DND-41 (cell line): ENCODE measurements at regions not wholly inside any gene's neighbourhood (a gene's known extent, or its start where the extent isn't known, plus 50 kb on each side); places are given as distances from the start of the nearest gene placed in this dataset.

Experiments used
- ATAC-seq: fragments of 200-7000 bp; cut with Tn5 transposase; 3 replicates; pipeline ENCODE4 v1.9.1; 2021; ENCODE audit warnings: low read depth; ENCODE audit not compliant: insufficient read depth
- DNase-seq: peaks from one replicate; pipeline ENCODE4 v3.0.0-alpha.2; 2020
- H2AFZ ChIP-seq: 2 replicates; pipeline ENCODE4 v1.6.0; 2012; ENCODE audit warnings: low read depth, low read length
- H3K27ac ChIP-seq: 2 replicates; pipeline ENCODE4 v1.5.1; 2012; ENCODE audit warnings: low read length, inconsistent platforms
- H3K27me3 ChIP-seq: fragments of 200-600 bp; sonication (generic); 2 replicates; pipeline ENCODE4 v1.6.0; 2012; ENCODE audit warnings: low read length, mild to moderate bottlenecking, inconsistent platforms; ENCODE audit not compliant: insufficient read depth, poor library complexity
- H3K36me3 ChIP-seq: 2 replicates; pipeline ENCODE4 v1.5.1; 2012; ENCODE audit warnings: low read length, inconsistent platforms; ENCODE audit not compliant: insufficient read depth
- H3K4me1 ChIP-seq: 2 replicates; pipeline ENCODE4 v1.5.1; 2012; ENCODE audit warnings: mild to moderate bottlenecking, low read length; ENCODE audit not compliant: insufficient read depth
- H3K4me2 ChIP-seq: 2 replicates; pipeline ENCODE4 v1.6.0; 2012; ENCODE audit warnings: mild to moderate bottlenecking, moderate library complexity, low read length, inconsistent platforms; ENCODE audit not compliant: insufficient read depth
- H3K4me3 ChIP-seq, 2 experiments: fragments of 200-600 bp in 1 of 2; shearing (Covaris generic) in 1 of 2; 2 replicates each; pipeline ENCODE4 v1.5.1; 2012 to 2016; ENCODE audit warnings: inconsistent platforms in 2 of 2, low read length in 2 of 2, mild to moderate bottlenecking in 2 of 2, low read depth in 1 of 2, moderate library complexity in 1 of 2
- H3K79me2 ChIP-seq: 2 replicates; pipeline ENCODE4 v1.6.0; 2012; ENCODE audit warnings: low read length, inconsistent platforms; ENCODE audit not compliant: insufficient read depth
- H3K9ac ChIP-seq: 2 replicates; pipeline ENCODE4 v1.6.0; 2012; ENCODE audit warnings: low read depth, mild to moderate bottlenecking, inconsistent platforms, low read length, moderate library complexity
- H3K9me3 ChIP-seq: 2 replicates; pipeline ENCODE4 v1.5.1; 2012; ENCODE audit warnings: low read length, moderate library complexity, mild to moderate bottlenecking, inconsistent platforms; ENCODE audit not compliant: insufficient read depth, severe bottlenecking
- H4K20me1 ChIP-seq: 2 replicates; pipeline ENCODE4 v1.6.0; 2012; ENCODE audit warnings: low read length; ENCODE audit not compliant: insufficient read depth
- EZH2 ChIP-seq: IDR thresholded peaks from 3 replicates; pipeline ENCODE4 v1.6.1; 2012; ENCODE audit warnings: borderline replicate concordance, low read depth, mild to moderate bottlenecking, moderate library complexity, low read length, inconsistent platforms; ENCODE audit not compliant: severe bottlenecking
- TF ChIP-seq, protein P1 (sequence below): IDR thresholded peaks from 2 replicates; pipeline ENCODE4 v1.5.1; 2012; ENCODE audit warnings: borderline replicate concordance, low read length, moderate library complexity, mild to moderate bottlenecking; ENCODE audit not compliant: poor library complexity, severe bottlenecking; ENCODE audit errors: extremely low read depth

GRCh38 chr20:60447703-60448102, 489.5 kb downstream of the CDH26 start:
- no peak overlapping the region for H3K4me2 ChIP-seq
- no peak overlapping the region for H2AFZ ChIP-seq

DNA sequence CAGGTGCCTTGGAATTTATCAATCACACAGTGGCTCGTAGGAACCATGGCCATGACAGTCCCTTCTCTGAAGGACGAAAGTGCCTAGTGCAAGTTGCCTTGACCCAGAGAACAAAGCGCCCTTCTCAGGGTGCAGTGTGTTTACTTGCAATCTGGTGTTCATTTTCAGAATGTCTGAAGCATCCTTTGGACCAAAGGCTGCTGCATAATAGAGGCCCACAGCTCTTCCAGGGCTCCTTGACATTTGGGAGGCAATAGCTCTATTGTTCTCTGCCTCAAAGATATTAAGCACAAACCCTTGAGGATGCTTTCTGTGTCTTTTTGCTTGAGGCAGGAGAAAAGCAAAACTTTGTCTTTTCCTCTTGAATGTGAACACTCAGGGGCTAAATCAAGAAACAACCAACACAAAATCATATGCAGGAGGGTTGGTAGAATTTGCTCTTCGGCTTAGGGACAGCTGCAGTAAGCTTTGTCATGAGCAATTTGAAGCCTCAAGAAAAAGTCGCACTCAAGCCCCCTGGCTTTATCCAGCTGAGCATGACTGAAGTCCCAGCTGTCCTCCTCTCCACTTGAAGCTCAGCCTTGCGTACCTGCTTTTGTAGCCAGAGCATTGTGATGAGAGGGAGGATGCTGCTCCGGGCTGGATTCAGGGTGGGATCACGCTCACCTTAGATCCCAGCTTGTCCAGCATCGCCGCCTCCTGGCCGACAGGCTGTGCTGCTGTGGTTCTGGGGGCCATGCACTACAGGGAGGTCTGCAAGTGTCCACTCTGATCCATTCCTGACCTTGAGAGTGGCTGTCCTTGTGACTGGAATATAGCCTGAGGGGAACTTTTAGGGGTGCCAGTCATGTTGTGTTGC, 495.4 kb downstream of the CDH26 start:
- H3K9ac ChIP-seq, result no peak overlapping the region
- no peaks in the 10 kb centered on the region for H3K27me3 ChIP-seq
- H3K4me3 ChIP-seq, result no peak overlapping the region
- H3K4me2 ChIP-seq, result no peak overlapping the region
- H3K4me1 ChIP-seq, result no peaks in the 10 kb centered on the region; the same call in 1 of the 2 replicates
- TF ChIP-seq, protein P1, sequence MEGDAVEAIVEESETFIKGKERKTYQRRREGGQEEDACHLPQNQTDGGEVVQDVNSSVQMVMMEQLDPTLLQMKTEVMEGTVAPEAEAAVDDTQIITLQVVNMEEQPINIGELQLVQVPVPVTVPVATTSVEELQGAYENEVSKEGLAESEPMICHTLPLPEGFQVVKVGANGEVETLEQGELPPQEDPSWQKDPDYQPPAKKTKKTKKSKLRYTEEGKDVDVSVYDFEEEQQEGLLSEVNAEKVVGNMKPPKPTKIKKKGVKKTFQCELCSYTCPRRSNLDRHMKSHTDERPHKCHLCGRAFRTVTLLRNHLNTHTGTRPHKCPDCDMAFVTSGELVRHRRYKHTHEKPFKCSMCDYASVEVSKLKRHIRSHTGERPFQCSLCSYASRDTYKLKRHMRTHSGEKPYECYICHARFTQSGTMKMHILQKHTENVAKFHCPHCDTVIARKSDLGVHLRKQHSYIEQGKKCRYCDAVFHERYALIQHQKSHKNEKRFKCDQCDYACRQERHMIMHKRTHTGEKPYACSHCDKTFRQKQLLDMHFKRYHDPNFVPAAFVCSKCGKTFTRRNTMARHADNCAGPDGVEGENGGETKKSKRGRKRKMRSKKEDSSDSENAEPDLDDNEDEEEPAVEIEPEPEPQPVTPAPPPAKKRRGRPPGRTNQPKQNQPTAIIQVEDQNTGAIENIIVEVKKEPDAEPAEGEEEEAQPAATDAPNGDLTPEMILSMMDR, result peak; percentile 33
- TF ChIP-seq EZH2, result no peak
- no peak overlapping the region for H3K27ac ChIP-seq
- H4K20me1 ChIP-seq, result no peaks in the 10 kb centered on the region; the same call in 1 of the 2 replicates
- no peak overlapping the region for H2AFZ ChIP-seq
- H3K79me2 ChIP-seq, result no peaks in the 10 kb centered on the region
- DNase-seq, result no peak
- no peaks in the 10 kb centered on the region for H3K36me3 ChIP-seq
- no peak for ATAC-seq
- no peaks in the 10 kb centered on the region for H3K9me3 ChIP-seq

More at GRCh38 chr20:60447703-60448102, 489.5 kb downstream of the CDH26 start:
- no peaks in the 10 kb centered on the region for H3K79me2 ChIP-seq
- H4K20me1 ChIP-seq, result no peaks in the 10 kb centered on the region
- no peak overlapping the region for H3K4me3 ChIP-seq
- H3K4me1 ChIP-seq, result peaks cover 8% of the 10 kb centered on the region
- ATAC-seq (no peak), DNase-seq (no peak)
- no peak overlapping the region for H3K9ac ChIP-seq
- no peaks in the 10 kb centered on the region for H3K27me3 ChIP-seq
- no peaks in the 10 kb centered on the region for H3K9me3 ChIP-seq
- H3K27ac ChIP-seq, result no peak overlapping the region
- TF ChIP-seq, protein P1, result no peak
- TF ChIP-seq EZH2, result no peak
- no peaks in the 10 kb centered on the region for H3K36me3 ChIP-seq

DNA sequence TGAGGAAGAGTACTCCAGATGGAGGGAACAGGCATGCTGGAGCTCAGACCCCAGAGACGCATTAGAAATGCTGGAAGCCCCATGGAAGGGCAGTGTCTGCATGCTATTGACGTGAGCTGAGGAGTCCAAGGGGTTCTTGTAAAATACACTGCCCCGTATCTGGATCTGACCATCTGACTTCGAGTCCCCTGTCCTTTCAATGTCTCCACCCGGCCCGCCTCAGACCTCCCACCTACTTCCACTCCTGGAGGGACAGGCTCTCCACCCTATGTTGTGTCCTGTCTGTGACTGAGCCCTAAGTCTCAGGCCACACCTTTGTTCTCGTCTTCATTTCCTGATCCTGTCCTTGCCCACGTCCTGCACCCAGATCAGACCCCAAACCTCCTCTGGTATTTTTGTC, 496.3 kb downstream of the CDH26 start:
- ATAC-seq (no peak), DNase-seq (no peak)
- Histone ChIP-seq H3K27ac (no peak overlapping the region), H3K9ac (no peak overlapping the region), H3K79me2 (no peaks in the 10 kb centered on the region), H3K9me3 (no peaks in the 10 kb centered on the region), H3K27me3 (no peaks in the 10 kb centered on the region), H3K4me3 (no peak overlapping the region), H3K36me3 (no peaks in the 10 kb centered on the region), H3K4me1 (no peaks in the 10 kb centered on the region; the same call in 1 of the 2 replicates), H4K20me1 (no peaks in the 10 kb centered on the region; the same call in 1 of the 2 replicates), H2AFZ (no peak overlapping the region), H3K4me2 (no peak overlapping the region)
- TF ChIP-seq, protein P1, result no peak
- no peak for TF ChIP-seq EZH2
